HEK293 (cell line): ENCODE measurements at regions not wholly inside any gene's neighbourhood (a gene's known extent, or its start where the extent isn't known, plus 50 kb on each side); places are given as distances from the start of the nearest gene placed in this dataset.

Source experiments
- CTCF ChIA-PET: fragments of 350-600 bp; formaldehyde crosslinking; extraction: SDS; loops from one replicate; lab custom pipeline; 2021; ENCODE audit warnings: antibody characterized with exemption; lab: Yijun Ruan, JAX
- POLR2A ChIA-PET: fragments of 300-600 bp; formaldehyde crosslinking; extraction: SDS; loops from one replicate; lab custom pipeline; 2020; ENCODE audit warnings: antibody characterized with exemption, inconsistent platforms; lab: Yijun Ruan, JAX
- H3K27ac ChIP-seq: fragments of 200-500 bp; sonication (Bioruptor generic); 2 replicates; pipeline ENCODE4 v1.5.1; 2014; ENCODE audit warnings: low read depth, low read length, control low read depth, inconsistent platforms; ENCODE audit errors: extremely low read depth
- H3K36me3 ChIP-seq, 2 experiments: fragments of 200-500 bp in 1 of 2; sonication (Bioruptor generic) in 1 of 2; 1 replicate in 1 of 2; 2 replicates in 1 of 2; pipeline ENCODE4 v1.5.1; 2014 to 2017; ENCODE audit warnings: inconsistent platforms in 2 of 2, low read length in 2 of 2; ENCODE audit not compliant: control insufficient read depth in 2 of 2, insufficient read depth in 1 of 2
- H3K4me1 ChIP-seq: fragments of 200-500 bp; sonication (Bioruptor generic); 2 replicates; pipeline ENCODE4 v1.5.1; 2014; ENCODE audit warnings: mild to moderate bottlenecking, low read length, inconsistent platforms; ENCODE audit not compliant: control insufficient read depth, insufficient read depth
- H3K4me3 ChIP-seq: 2 replicates; pipeline ENCODE4 v1.5.1; 2011; ENCODE audit warnings: low read depth, mild to moderate bottlenecking, control low read depth, low read length, moderate library complexity
- H3K9me3 ChIP-seq: fragments of 200-500 bp; sonication (Bioruptor generic); 2 replicates; pipeline ENCODE4 v1.5.1; 2014; ENCODE audit warnings: low read depth, low read length, inconsistent platforms; ENCODE audit not compliant: control insufficient read depth, insufficient read depth
- BCL11B ChIP-seq: fragments of 450-650 bp; formaldehyde crosslinking; IDR thresholded peaks from 2 replicates; pipeline ENCODE4 v1.5.1; 2016; ENCODE audit warnings: low read depth, missing biosample characterization, missing genetic modification characterization
- HOXA7 ChIP-seq: sonication (generic); formaldehyde crosslinking; IDR thresholded peaks from 2 replicates; pipeline ENCODE4 v1.8.1; 2022; ENCODE audit warnings: missing genetic modification reagents, borderline replicate concordance
- HOXD13 ChIP-seq: sonication (generic); formaldehyde crosslinking; IDR thresholded peaks from 2 replicates; pipeline ENCODE4 v1.8.0; 2022; ENCODE audit warnings: missing genetic modification reagents, borderline replicate concordance
- ZNF112 ChIP-seq: fragments of 450-650 bp; formaldehyde crosslinking; IDR thresholded peaks from 2 replicates; pipeline ENCODE4 v1.5.0; 2017; ENCODE audit warnings: missing biosample characterization, missing genetic modification characterization
- ZNF169 ChIP-seq: fragments of 450-650 bp; formaldehyde crosslinking; IDR thresholded peaks from 2 replicates; pipeline ENCODE4 v1.5.1; 2016; ENCODE audit warnings: missing biosample characterization, missing genetic modification characterization
- ZNF292 ChIP-seq: fragments of 450-650 bp; formaldehyde crosslinking; IDR thresholded peaks from 2 replicates; pipeline ENCODE4 v1.5.1; 2016; ENCODE audit warnings: low read depth, missing biosample characterization, missing genetic modification characterization, borderline replicate concordance
- ZNF311 ChIP-seq: fragments of 450-650 bp; formaldehyde crosslinking; IDR thresholded peaks from 2 replicates; pipeline ENCODE4 v1.5.1; 2017; ENCODE audit warnings: missing biosample characterization, missing genetic modification characterization, borderline replicate concordance
- ZNF404 ChIP-seq: fragments of 450-650 bp; formaldehyde crosslinking; IDR thresholded peaks from 2 replicates; pipeline ENCODE4 v1.5.1; 2017; ENCODE audit warnings: missing biosample characterization, missing genetic modification characterization
- ZNF416 ChIP-seq: fragments of 450-650 bp; formaldehyde crosslinking; IDR thresholded peaks from 2 replicates; pipeline ENCODE4 v1.5.1; 2016; ENCODE audit warnings: missing biosample characterization, missing genetic modification characterization
- ZNF426 ChIP-seq: fragments of 450-650 bp; formaldehyde crosslinking; IDR thresholded peaks from 2 replicates; pipeline ENCODE4 v1.5.1; 2017; ENCODE audit warnings: missing biosample characterization, missing genetic modification characterization, mild to moderate bottlenecking, inconsistent platforms, moderate library complexity
- ZNF837 ChIP-seq: fragments of 450-650 bp; formaldehyde crosslinking; IDR thresholded peaks from 2 replicates; pipeline ENCODE4 v1.5.1; 2016; ENCODE audit warnings: missing biosample characterization, missing genetic modification characterization
- TF ChIP-seq, protein P1 (sequence below): fragments of 450-650 bp; formaldehyde crosslinking; IDR thresholded peaks from 2 replicates; pipeline ENCODE4 v1.5.1; 2017; ENCODE audit warnings: missing biosample characterization, missing genetic modification characterization
- TF ChIP-seq, protein P2 (sequence below): fragments of 450-650 bp; formaldehyde crosslinking; IDR thresholded peaks from 2 replicates; pipeline ENCODE4 v1.5.1; 2017; ENCODE audit warnings: missing biosample characterization, mild to moderate bottlenecking, missing genetic modification characterization, moderate library complexity
- TF ChIP-seq, protein P3 (sequence below): fragments of 450-650 bp; formaldehyde crosslinking; IDR thresholded peaks from 2 replicates; pipeline ENCODE4; 2016; ENCODE audit warnings: missing biosample characterization, missing genetic modification characterization
- TF ChIP-seq, protein P4 (sequence below): fragments of 450-650 bp; formaldehyde crosslinking; IDR thresholded peaks from 2 replicates; pipeline ENCODE4 v1.5.1; 2016; ENCODE audit warnings: missing biosample characterization, missing genetic modification characterization, low read depth
- TF ChIP-seq, protein P5 (sequence below): fragments of 450-650 bp; formaldehyde crosslinking; IDR thresholded peaks from 2 replicates; pipeline ENCODE4 v1.5.1; 2016; ENCODE audit warnings: missing biosample characterization, missing genetic modification characterization, borderline replicate concordance
- TF ChIP-seq, protein P6 (sequence below): fragments of 450-650 bp; formaldehyde crosslinking; IDR thresholded peaks from 2 replicates; pipeline ENCODE4 v1.5.1; 2016; ENCODE audit warnings: missing biosample characterization, missing genetic modification characterization

DNA sequence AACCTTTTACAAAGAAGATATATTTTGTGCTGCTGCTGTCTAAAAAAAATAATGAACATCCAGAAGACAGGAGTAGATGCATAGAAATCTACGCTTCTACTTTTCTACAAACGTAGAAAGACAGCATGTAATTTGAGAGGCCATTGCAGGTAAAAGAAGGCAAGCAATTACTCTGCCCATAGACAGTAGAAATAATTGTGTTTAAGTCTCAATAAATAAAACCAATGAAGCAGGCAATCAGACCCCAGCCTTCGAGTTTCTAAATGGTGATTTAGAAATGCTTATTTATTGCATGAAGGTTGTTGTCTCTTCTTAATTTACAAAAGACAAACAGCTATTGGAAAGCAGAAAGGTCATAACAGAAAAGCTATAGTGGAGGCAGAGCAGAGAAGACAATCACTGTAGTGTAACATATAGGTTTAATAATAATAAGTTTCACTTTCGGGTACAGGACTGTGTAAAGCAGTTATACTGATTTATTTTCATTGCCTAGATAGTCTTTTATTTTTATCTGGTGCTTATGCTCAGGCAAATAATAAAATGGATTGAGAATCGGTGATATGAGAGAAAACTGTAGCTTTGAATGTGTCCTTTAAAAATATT lies 123.0 kb upstream of the TACR3 start (continued):
- TF ChIP-seq, protein P1, sequence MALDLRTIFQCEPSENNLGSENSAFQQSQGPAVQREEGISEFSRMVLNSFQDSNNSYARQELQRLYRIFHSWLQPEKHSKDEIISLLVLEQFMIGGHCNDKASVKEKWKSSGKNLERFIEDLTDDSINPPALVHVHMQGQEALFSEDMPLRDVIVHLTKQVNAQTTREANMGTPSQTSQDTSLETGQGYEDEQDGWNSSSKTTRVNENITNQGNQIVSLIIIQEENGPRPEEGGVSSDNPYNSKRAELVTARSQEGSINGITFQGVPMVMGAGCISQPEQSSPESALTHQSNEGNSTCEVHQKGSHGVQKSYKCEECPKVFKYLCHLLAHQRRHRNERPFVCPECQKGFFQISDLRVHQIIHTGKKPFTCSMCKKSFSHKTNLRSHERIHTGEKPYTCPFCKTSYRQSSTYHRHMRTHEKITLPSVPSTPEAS (tag by site-specific recombination): no peak
- TF ChIP-seq ZNF169 (tag by site-specific recombination): no peak
- TF ChIP-seq, protein P2, sequence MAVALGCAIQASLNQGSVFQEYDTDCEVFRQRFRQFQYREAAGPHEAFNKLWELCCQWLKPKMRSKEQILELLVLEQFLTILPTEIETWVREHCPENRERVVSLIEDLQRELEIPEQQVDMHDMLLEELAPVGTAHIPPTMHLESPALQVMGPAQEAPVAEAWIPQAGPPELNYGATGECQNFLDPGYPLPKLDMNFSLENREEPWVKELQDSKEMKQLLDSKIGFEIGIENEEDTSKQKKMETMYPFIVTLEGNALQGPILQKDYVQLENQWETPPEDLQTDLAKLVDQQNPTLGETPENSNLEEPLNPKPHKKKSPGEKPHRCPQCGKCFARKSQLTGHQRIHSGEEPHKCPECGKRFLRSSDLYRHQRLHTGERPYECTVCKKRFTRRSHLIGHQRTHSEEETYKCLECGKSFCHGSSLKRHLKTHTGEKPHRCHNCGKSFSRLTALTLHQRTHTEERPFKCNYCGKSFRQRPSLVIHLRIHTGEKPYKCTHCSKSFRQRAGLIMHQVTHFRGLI (tag by site-specific recombination): no peak
- TF ChIP-seq, protein P3, sequence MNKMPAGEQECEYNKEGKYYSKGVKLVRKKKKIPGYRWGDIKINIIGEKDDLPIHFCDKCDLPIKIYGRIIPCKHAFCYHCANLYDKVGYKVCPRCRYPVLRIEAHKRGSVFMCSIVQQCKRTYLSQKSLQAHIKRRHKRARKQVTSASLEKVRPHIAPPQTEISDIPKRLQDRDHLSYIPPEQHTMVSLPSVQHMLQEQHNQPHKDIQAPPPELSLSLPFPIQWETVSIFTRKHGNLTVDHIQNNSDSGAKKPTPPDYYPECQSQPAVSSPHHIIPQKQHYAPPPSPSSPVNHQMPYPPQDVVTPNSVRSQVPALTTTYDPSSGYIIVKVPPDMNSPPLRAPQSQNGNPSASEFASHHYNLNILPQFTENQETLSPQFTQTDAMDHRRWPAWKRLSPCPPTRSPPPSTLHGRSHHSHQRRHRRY (tag by site-specific recombination): no peak
- TF ChIP-seq ZNF112: no peak
- TF ChIP-seq HOXD13: no peak
- no peak for TF ChIP-seq HOXA7 (CRISPR knock-in tag)
- TF ChIP-seq, protein P4, sequence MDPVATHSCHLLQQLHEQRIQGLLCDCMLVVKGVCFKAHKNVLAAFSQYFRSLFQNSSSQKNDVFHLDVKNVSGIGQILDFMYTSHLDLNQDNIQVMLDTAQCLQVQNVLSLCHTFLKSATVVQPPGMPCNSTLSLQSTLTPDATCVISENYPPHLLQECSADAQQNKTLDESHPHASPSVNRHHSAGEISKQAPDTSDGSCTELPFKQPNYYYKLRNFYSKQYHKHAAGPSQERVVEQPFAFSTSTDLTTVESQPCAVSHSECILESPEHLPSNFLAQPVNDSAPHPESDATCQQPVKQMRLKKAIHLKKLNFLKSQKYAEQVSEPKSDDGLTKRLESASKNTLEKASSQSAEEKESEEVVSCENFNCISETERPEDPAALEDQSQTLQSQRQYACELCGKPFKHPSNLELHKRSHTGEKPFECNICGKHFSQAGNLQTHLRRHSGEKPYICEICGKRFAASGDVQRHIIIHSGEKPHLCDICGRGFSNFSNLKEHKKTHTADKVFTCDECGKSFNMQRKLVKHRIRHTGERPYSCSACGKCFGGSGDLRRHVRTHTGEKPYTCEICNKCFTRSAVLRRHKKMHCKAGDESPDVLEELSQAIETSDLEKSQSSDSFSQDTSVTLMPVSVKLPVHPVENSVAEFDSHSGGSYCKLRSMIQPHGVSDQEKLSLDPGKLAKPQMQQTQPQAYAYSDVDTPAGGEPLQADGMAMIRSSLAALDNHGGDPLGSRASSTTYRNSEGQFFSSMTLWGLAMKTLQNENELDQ (tag by site-specific recombination): no peak
- no peak for TF ChIP-seq ZNF837
- TF ChIP-seq, protein P5, sequence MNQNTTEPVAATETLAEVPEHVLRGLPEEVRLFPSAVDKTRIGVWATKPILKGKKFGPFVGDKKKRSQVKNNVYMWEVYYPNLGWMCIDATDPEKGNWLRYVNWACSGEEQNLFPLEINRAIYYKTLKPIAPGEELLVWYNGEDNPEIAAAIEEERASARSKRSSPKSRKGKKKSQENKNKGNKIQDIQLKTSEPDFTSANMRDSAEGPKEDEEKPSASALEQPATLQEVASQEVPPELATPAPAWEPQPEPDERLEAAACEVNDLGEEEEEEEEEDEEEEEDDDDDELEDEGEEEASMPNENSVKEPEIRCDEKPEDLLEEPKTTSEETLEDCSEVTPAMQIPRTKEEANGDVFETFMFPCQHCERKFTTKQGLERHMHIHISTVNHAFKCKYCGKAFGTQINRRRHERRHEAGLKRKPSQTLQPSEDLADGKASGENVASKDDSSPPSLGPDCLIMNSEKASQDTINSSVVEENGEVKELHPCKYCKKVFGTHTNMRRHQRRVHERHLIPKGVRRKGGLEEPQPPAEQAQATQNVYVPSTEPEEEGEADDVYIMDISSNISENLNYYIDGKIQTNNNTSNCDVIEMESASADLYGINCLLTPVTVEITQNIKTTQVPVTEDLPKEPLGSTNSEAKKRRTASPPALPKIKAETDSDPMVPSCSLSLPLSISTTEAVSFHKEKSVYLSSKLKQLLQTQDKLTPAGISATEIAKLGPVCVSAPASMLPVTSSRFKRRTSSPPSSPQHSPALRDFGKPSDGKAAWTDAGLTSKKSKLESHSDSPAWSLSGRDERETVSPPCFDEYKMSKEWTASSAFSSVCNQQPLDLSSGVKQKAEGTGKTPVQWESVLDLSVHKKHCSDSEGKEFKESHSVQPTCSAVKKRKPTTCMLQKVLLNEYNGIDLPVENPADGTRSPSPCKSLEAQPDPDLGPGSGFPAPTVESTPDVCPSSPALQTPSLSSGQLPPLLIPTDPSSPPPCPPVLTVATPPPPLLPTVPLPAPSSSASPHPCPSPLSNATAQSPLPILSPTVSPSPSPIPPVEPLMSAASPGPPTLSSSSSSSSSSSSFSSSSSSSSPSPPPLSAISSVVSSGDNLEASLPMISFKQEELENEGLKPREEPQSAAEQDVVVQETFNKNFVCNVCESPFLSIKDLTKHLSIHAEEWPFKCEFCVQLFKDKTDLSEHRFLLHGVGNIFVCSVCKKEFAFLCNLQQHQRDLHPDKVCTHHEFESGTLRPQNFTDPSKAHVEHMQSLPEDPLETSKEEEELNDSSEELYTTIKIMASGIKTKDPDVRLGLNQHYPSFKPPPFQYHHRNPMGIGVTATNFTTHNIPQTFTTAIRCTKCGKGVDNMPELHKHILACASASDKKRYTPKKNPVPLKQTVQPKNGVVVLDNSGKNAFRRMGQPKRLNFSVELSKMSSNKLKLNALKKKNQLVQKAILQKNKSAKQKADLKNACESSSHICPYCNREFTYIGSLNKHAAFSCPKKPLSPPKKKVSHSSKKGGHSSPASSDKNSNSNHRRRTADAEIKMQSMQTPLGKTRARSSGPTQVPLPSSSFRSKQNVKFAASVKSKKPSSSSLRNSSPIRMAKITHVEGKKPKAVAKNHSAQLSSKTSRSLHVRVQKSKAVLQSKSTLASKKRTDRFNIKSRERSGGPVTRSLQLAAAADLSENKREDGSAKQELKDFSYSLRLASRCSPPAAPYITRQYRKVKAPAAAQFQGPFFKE (tag by site-specific recombination): no peak

DNA sequence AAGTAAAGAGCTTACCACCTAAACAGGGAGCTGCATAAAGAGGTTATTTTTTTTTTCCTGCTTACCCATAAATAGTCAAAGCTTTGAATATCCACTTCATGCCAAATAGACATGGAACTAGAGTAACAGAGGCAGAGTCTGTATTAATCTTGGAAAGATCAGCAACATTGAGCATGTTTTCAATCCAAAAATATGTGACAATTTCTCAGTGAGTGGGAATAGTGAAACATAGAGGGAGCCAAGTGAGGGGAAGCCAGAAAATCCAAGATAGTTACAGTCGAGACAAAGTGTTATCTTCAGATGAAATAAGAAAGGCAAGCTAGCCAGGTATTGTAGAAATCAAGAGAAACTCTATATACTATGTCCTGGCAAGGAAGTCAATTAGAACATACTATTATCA lies 122.3 kb upstream of the TACR3 start:
- POLR2A ChIA-PET: no interaction called here
- no peak overlapping the region for H3K4me3 ChIP-seq
- no peaks in the 10 kb centered on the region for H3K4me1 ChIP-seq
- H3K27ac ChIP-seq: no peak overlapping the region
- CTCF ChIA-PET: no interaction called here
- H3K9me3 ChIP-seq: no peaks in the 10 kb centered on the region
- no peaks in the 10 kb centered on the region for H3K36me3 ChIP-seq
- TF ChIP-seq BCL11B (tag by site-specific recombination) (no peak), ZNF426 (tag by site-specific recombination) (no peak), ZNF311 (tag by site-specific recombination) (no peak), ZNF416 (no peak), ZNF292 (tag by site-specific recombination) (no peak), ZNF404 (tag by site-specific recombination) (no peak)
- TF ChIP-seq, protein P6, sequence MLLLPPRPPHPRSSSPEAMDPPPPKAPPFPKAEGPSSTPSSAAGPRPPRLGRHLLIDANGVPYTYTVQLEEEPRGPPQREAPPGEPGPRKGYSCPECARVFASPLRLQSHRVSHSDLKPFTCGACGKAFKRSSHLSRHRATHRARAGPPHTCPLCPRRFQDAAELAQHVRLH (tag by site-specific recombination): no peak
- TF ChIP-seq, protein P5 (tag by site-specific recombination): no peak
